D721Med (cell line): ENCODE measurements at regions not wholly inside any gene's neighbourhood (a gene's known extent, or its start where the extent isn't known, plus 50 kb on each side); places are given as distances from the start of the nearest gene placed in this dataset.

ENCODE experiments used
- DNase-seq: peaks from one replicate; pipeline ENCODE4 v3.0.0; 2011; ENCODE audit warnings: low spot score; ENCODE audit not compliant: insufficient read length
- FAIRE-seq: peaks from 2 replicates; lab custom pipeline; 2011; peaks lifted over from hg19 to GRCh38; lab: Jason Lieb, UNC
- TF ChIP-seq, protein P1 (sequence below): IDR thresholded peaks from 2 replicates; pipeline ENCODE4 v1.5.1; 2012; ENCODE audit warnings: mild to moderate bottlenecking, control low read depth; ENCODE audit not compliant: insufficient read depth; ENCODE audit errors: missing control alignments

- FAIRE-seq (no peak), DNase-seq (no peak)
- TF ChIP-seq, protein P1, sequence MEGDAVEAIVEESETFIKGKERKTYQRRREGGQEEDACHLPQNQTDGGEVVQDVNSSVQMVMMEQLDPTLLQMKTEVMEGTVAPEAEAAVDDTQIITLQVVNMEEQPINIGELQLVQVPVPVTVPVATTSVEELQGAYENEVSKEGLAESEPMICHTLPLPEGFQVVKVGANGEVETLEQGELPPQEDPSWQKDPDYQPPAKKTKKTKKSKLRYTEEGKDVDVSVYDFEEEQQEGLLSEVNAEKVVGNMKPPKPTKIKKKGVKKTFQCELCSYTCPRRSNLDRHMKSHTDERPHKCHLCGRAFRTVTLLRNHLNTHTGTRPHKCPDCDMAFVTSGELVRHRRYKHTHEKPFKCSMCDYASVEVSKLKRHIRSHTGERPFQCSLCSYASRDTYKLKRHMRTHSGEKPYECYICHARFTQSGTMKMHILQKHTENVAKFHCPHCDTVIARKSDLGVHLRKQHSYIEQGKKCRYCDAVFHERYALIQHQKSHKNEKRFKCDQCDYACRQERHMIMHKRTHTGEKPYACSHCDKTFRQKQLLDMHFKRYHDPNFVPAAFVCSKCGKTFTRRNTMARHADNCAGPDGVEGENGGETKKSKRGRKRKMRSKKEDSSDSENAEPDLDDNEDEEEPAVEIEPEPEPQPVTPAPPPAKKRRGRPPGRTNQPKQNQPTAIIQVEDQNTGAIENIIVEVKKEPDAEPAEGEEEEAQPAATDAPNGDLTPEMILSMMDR, result no peak
These were observed 275.1 kb downstream of the CDC5L start for GRCh38 chr6:44662461-44663121.

DNA sequence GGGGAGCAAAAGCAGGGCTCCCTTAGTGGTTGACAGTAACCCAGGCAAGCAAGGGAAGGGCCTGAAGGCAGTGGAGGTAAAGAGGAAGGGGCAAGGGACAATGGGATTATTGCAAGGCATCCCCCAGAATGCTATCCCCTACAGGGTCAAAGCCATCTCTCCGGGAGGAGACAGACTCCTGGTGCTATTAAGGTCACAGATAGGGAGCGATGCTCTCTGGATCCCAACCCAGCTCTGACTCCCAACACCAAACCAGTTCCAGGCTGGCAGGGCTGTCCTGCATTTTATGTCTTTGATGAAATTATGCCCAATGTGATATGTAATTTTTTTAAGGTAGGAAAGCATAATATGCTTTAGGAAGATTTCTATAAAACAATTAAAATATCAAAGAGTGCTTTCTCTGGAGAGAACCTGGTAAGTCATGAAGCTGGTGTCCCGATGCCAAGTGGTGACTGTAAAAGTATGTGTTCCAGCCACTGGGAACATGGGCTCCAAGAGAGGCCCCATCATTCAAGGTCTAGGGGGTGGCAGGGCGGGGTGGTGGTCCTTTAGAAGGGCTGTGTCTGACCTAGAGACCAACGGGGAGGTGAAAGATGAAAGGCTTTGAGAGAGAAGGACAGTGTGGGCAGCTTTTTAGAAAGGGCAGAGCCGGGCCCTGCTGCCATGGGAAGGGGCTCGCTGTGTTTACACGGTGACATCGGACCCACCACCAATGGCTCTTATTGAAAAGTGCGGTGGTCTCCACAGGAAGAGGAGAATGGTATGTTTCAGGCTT is 276.5 kb downstream of the CDC5L start:
- TF ChIP-seq, protein P1, result no peak
- FAIRE-seq (no peak), DNase-seq (no peak)

- TF ChIP-seq, protein P1, result no peak
- FAIRE-seq (peak; percentile 88), DNase-seq (peak; percentile 45)
These were observed 277.2 kb downstream of the CDC5L start for GRCh38 chr6:44664716-44665115.

GRCh38 chr6:44665143-44665542 is 277.6 kb downstream of the CDC5L start:
- FAIRE-seq (no peak), DNase-seq (no peak)
- TF ChIP-seq, protein P1, result no peak

- FAIRE-seq (no peak), DNase-seq (no peak)
- TF ChIP-seq, protein P1, result no peak
These were observed 278.2 kb downstream of the CDC5L start for GRCh38 chr6:44665683-44666082.

DNA sequence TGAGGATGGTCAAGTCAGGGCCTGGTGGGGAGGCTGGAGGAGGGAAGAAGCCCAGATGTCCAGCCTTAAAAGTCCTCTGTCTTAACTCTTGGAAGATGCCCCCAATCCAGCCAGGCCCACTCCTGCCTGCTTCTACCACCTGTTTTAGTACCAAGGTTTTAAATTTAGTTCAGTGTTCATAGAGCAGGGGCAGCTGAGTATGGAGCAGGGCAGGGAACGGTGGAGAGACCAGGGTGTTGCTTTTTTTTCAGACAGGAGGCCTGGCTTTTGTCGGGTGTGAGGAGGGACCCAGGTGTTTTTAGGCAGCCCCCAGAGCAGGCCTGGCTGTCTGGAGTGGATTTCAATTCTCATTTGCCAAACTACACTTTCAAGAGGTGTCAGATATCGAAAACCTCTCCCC is 278.8 kb downstream of the CDC5L start:
- TF ChIP-seq, protein P1, result no peak
- no peak for FAIRE-seq
- no peak for DNase-seq

- TF ChIP-seq, protein P1, result no peak
- DNase-seq, result no peak
- FAIRE-seq, result no peak
These were observed 279.7 kb downstream of the CDC5L start for GRCh38 chr6:44667226-44667625.
